Activated T-helper 2 cell treated with anti-CD3 and anti-CD28 coated beads, Interferon-gamma antibody, Interleukin-2, Interleukin-4, amounts not matched to agents 10 μg/mL and 5 μg/mL and 100 μg/mL, durations not matched to agents 14 hours and 24 hours and 36 hours (primary cell): ENCODE measurements at regions not wholly inside any gene's neighbourhood (a gene's known extent, or its start where the extent isn't known, plus 50 kb on each side); places are given as distances from the start of the nearest gene placed in this dataset.

ENCODE experiments used
- DNase-seq: peaks from one replicate; pipeline ENCODE4 v3.0.0; 2021; ENCODE audit warnings: low spot score
- H3K27ac Mint-ChIP-seq: one replicate; pipeline ENCODE4 v1.8.0; 2021; ENCODE audit warnings: mixed read lengths
- H3K27me3 Mint-ChIP-seq: one replicate; pipeline ENCODE4 v1.8.0; 2021; ENCODE audit warnings: low read depth, mixed read lengths
- H3K36me3 Mint-ChIP-seq: one replicate; pipeline ENCODE4 v1.8.0; 2021; ENCODE audit warnings: low read depth, mixed read lengths
- H3K4me1 Mint-ChIP-seq: one replicate; pipeline ENCODE4 v1.8.0; 2021; ENCODE audit warnings: low read depth, mixed read lengths
- H3K4me3 Mint-ChIP-seq: one replicate; pipeline ENCODE4 v1.8.0; 2021; ENCODE audit warnings: low read depth, mild to moderate bottlenecking, moderate library complexity, mixed read lengths
- H3K9me3 Mint-ChIP-seq: one replicate; pipeline ENCODE4 v1.8.0; 2021; ENCODE audit warnings: mixed read lengths
- intact Hi-C: fragments of 100-400 bp; cut with micrococcal nuclease; formaldehyde crosslinking; loops from one replicate; pipeline ENCODE4 v1.15.1; 2023

DNA sequence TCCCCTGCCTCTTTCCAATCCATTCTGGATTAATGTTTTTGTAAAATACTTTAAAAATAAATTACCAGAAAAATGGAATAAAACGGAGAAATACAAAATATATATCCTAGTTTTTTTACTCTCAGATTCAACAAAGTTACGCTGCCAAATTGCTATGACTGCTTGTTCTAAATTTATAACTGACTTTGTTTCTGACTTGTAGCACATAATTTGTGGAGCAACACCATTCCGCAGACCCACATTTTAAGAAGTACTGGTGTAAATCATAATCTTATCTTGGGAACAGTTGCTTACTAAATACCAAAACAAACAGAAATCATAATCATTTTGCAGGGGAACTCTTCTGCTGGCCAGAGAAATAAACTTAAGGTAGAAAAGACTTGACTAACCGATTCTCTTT, 339.4 kb upstream of the CBLB start:
- H3K27me3 Mint-ChIP-seq: no peaks in the 10 kb centered on the region
- no peak overlapping the region for H3K27ac Mint-ChIP-seq
- no peak overlapping the region for H3K4me3 Mint-ChIP-seq
- H3K4me1 Mint-ChIP-seq: peaks cover 60% of the 10 kb centered on the region
- intact Hi-C loops: loop anchor here (5.0 kb wide), 1 partner anchor 76 kb away; no protein-coding TSS in a partner anchor
- peaks cover 19% of the 10 kb centered on the region for H3K36me3 Mint-ChIP-seq
- H3K9me3 Mint-ChIP-seq: peaks cover 20% of the 10 kb centered on the region
- DNase-seq: no peak

DNA sequence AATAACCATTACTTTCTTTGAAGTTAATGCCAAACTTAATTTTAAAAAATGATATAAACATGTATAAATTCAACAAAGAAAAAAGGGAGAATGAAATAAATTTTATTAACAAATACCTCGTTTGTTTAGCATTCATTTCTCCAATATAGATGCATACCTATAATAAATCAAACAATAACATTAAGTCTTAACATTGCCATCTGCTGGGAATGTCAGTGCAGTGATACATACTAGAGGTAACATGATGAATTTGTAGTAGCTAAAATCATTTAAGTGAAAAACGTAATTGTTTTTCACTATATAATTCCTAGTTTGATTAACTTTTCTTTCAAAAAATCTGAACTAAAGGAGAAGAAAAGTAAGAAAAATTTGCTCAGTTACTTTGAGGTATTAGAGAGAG, 340.2 kb upstream of the CBLB start:
- DNase-seq: no peak
- Mint-ChIP-seq H3K9me3 (peaks cover 19% of the 10 kb centered on the region), H3K27me3 (no peaks in the 10 kb centered on the region), H3K4me1 (peaks cover 63% of the 10 kb centered on the region), H3K36me3 (peaks cover 18% of the 10 kb centered on the region), H3K27ac (no peak overlapping the region), H3K4me3 (no peak overlapping the region)
- intact Hi-C loops: loop anchor here (5.0 kb wide), 1 partner anchor 77 kb away; no protein-coding TSS in a partner anchor

DNA sequence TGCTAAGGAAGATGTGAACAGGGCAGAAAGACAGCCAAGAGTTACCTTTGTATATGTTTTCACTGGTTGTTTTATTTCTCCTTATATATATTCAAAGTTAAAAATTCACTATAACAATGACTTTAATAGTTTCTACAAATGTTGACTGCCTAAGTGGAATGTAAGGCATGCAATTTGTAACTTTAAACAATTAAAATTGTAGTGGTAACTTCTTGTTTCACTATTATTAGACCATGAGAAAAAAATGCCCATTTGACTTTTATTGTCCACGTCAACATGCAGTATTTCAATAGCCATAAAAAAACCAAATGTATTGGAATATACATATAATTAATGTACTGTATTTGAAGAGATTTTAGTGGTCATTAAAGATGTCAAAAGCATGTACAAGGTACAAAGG, 340.7 kb upstream of the CBLB start:
- Mint-ChIP-seq H3K27ac (no peak overlapping the region), H3K9me3 (peaks cover 17% of the 10 kb centered on the region), H3K36me3 (peaks cover 16% of the 10 kb centered on the region), H3K4me3 (no peak overlapping the region), H3K27me3 (no peaks in the 10 kb centered on the region), H3K4me1 (peaks cover 61% of the 10 kb centered on the region)
- no peak for DNase-seq
- intact Hi-C loops: loop anchor here (5.0 kb wide), 1 partner anchor 77 kb away; no protein-coding TSS in a partner anchor

DNA sequence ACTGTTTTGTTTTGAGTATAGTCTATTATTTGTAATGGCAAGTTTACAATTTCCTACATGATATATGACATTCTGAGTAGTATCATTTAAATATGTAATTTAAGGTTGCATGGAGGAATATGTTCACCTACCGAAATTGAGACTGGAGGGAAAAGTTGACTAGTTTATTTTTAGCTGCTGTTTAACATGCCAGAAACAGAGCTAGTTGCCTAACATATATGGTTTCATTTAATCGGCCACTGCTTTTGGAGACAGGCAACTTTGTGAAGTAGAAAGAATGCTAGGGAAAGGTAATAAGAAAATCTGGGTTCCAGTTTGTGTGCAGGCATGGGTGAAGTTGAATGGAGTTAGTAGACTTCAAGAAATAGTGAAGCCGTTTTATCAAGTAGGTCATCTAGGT, 342.1 kb upstream of the CBLB start:
- peak overlapping the region; percentile 13 for H3K4me3 Mint-ChIP-seq

DNA sequence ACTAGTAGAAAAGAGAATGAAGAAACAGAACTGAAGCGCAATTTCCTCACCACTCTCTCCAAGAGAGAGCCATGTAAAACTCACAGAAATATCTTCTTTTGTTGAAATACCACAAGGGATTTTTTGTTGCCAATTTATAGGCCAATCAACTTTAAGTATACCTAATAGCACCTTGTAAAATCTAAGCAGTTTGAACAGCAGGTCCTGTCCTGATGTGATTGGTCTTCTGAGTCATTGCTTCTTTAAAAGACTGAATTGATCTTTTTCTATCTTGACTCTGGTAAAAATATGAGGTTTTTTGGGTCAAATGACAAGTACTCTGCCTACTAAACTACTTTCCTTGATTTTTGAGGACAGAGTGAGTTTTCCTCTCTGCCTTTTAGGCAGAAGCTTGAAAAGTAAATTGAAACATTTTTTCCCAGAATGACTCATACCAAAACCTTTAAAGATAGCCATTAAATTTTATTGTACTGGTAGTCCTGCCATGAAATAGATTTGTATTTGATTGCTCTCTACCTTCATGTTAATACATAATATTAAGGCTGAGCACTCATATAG, 343.9 kb upstream of the CBLB start:
- DNase-seq: no peak
- Mint-ChIP-seq H3K9me3 (peaks cover 24% of the 10 kb centered on the region), H3K27me3 (no peaks in the 10 kb centered on the region), H3K36me3 (peaks cover 24% of the 10 kb centered on the region), H3K4me3 (no peak overlapping the region), H3K4me1 (peaks cover 54% of the 10 kb centered on the region), H3K27ac (no peak overlapping the region)
- intact Hi-C loops: loop anchor here (5.0 to 10.0 kb wide), 4 partner anchors 35 to 535 kb away; no protein-coding TSS in a partner anchor

More for the DNA sequence above, 342.1 kb upstream of the CBLB start:
- peak overlapping the region; percentile 74 for H3K27ac Mint-ChIP-seq
- peaks cover 17% of the 10 kb centered on the region for H3K9me3 Mint-ChIP-seq
- H3K27me3 Mint-ChIP-seq: no peaks in the 10 kb centered on the region
- peaks cover 64% of the 10 kb centered on the region for H3K4me1 Mint-ChIP-seq
- peaks cover 16% of the 10 kb centered on the region for H3K36me3 Mint-ChIP-seq
- DNase-seq: no peak
- intact Hi-C loops: loop anchor here (5.0 to 10.0 kb wide), 4 partner anchors 36 to 534 kb away; no protein-coding TSS in a partner anchor

DNA sequence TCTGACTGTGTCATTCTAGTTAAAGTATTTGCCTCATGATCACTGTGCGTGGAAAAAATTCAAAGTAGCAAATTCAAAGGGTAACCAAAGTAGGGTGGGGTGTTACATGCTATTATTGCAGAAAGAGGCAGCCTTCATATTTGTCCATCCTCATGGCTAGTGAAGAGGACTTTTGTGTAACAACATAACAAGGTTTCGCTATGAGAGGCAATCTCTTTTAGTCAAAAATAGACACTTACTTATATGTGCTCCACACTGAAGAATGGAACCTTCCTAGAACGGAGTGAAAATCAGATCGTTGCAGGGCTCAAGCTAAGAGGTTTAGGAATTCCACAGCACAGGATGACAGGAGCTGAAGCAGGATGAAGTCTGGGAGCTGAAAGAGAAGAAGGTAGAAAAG, 345.1 kb upstream of the CBLB start:
- intact Hi-C loops: loop anchor here (2.0 to 10.0 kb wide), 5 partner anchors 29 to 537 kb away; no protein-coding TSS in a partner anchor
- H3K27ac Mint-ChIP-seq: peak overlapping the region; percentile 78
- H3K4me3 Mint-ChIP-seq: peak overlapping the region; percentile 40
- peaks cover 51% of the 10 kb centered on the region for H3K4me1 Mint-ChIP-seq
- no peaks in the 10 kb centered on the region for H3K27me3 Mint-ChIP-seq
- no peak for DNase-seq
- H3K36me3 Mint-ChIP-seq: peaks cover 31% of the 10 kb centered on the region
- peaks cover 32% of the 10 kb centered on the region for H3K9me3 Mint-ChIP-seq

DNA sequence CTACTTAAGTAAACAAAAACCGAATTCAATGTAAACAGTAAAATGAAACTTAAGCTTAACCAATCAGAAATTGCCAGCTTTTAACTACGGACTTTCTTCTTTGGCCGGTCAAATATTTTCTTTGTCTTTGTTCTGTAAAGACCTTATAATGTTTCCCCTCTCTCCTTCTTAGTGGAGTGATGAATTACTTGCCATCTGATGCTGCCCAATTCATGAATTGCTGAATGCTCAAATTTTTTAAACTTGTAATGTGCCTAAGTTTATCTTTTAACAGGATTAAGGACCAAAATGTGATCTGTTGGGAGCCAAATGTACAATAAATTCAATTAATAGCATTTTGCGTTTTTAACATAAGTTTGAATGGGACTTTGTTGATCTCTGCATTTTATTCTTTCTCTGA, 345.8 kb upstream of the CBLB start:
- intact Hi-C loops: loop anchor here (1.0 to 10.0 kb wide), 11 partner anchors 8 to 537 kb away; no protein-coding TSS in a partner anchor
- H3K27me3 Mint-ChIP-seq: no peaks in the 10 kb centered on the region
- peaks cover 39% of the 10 kb centered on the region for H3K9me3 Mint-ChIP-seq
- H3K27ac Mint-ChIP-seq: peak overlapping the region; percentile 79
- DNase-seq: no peak
- peak overlapping the region; percentile 19 for H3K4me3 Mint-ChIP-seq
- H3K4me1 Mint-ChIP-seq: peaks cover 47% of the 10 kb centered on the region
- peaks cover 38% of the 10 kb centered on the region for H3K36me3 Mint-ChIP-seq

DNA sequence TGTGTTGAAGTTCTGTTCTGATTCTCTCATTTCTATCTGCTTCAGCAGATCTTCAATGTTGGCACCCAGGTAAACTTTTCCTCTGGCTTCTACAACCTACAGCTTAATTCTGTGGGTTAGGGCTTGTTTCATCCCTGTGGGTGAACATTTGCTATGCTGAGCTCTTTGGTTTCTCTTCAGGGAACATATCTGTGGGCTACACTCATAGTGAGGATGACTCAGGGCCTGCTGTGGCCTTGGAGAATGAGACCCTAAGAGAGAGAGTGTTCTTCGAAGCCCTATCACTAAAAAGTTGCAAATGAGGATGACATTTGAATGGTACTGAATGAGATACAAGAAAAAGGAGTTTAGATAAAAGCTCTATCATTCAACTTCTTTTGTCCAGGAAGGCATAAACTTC, 346.2 kb upstream of the CBLB start:
- Mint-ChIP-seq H3K4me1 (peaks cover 47% of the 10 kb centered on the region), H3K36me3 (peaks cover 42% of the 10 kb centered on the region), H3K4me3 (peak overlapping the region; percentile 19), H3K27me3 (no peaks in the 10 kb centered on the region), H3K9me3 (peaks cover 43% of the 10 kb centered on the region), H3K27ac (peak overlapping the region; percentile 79)
- intact Hi-C loops: loop anchor here (1.0 to 10.0 kb wide), 9 partner anchors 9 to 392 kb away; no protein-coding TSS in a partner anchor
- no peak for DNase-seq

DNA sequence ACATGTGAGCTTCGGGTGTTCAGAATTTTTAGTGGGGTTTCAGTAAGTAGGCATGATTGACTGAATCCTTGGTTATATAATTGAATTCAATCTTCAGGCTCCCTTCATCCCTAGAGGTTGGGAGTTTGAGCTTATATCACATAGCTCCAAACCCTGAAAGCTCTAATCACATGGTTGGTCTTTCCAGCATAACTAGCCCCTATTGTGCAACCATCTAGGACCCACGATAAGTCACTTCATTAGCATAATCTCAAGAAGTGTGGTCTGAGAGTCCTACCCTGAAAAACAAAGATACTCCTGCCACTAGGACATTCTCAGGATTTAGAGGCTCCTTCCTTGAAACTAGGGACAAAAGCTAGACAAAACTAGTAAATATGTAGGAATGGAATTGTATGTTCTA, 348.9 kb upstream of the CBLB start:
- H3K27me3 Mint-ChIP-seq: no peaks in the 10 kb centered on the region
- H3K9me3 Mint-ChIP-seq: peaks cover 66% of the 10 kb centered on the region
- H3K36me3 Mint-ChIP-seq: peaks cover 69% of the 10 kb centered on the region
- H3K4me3 Mint-ChIP-seq: no peak overlapping the region
- no peak for DNase-seq
- H3K4me1 Mint-ChIP-seq: peaks cover 32% of the 10 kb centered on the region
- intact Hi-C loops: loop anchor here (5.0 to 10.0 kb wide), 4 partner anchors 203 to 390 kb away; no protein-coding TSS in a partner anchor
- no peak overlapping the region for H3K27ac Mint-ChIP-seq

DNA sequence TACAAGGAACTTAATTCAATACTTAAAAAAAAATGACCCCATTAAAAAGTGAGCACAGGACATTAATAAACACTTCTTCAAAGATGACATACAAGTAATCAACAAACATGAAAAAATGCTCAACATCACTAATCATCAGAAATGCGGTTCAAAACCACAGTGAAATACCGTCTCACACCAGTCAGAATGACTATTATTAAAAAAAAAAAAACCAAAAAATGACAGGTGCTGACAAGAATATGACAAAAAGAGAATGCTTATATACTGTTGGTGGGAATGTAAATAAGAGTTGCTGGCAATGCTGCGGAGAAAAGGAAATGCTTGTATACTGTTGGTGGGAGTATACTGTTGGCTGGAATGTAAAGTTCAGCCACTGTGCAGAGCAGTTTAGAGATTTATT, 358.3 kb upstream of the CBLB start:
- no peak overlapping the region for H3K27ac Mint-ChIP-seq

DNA sequence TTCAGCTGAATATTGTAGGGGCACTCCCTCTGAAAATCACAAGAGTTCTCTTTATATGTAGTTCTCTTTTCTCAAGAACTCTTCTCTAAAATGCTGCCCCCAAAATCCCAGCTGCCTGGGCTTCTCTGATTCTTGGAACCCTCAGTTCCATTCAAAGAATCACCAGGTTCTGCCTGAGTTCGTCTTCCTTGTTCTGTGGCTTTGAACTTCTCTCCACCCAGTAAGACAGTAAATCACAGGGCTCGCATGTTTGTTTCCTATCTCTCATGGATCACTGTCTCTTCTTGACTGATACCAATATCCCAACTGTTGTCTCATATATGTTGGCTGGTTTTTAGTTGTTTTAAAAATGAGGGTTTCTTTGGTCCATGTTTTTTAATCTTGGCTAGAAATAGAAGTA, 359.5 kb upstream of the CBLB start:
- Mint-ChIP-seq H3K27me3 (no peaks in the 10 kb centered on the region), H3K4me1 (peaks cover 38% of the 10 kb centered on the region), H3K9me3 (peaks cover 43% of the 10 kb centered on the region), H3K36me3 (peaks cover 62% of the 10 kb centered on the region), H3K27ac (peak overlapping the region; percentile 55), H3K4me3 (no peak overlapping the region)
- DNase-seq: no peak
- intact Hi-C loops: no loop called here

More for the DNA sequence above, 358.3 kb upstream of the CBLB start:
- peaks cover 43% of the 10 kb centered on the region for H3K9me3 Mint-ChIP-seq
- no peak for DNase-seq
- peaks cover 27% of the 10 kb centered on the region for H3K4me1 Mint-ChIP-seq
- no peak overlapping the region for H3K4me3 Mint-ChIP-seq
- intact Hi-C loops: no loop called here
- H3K27me3 Mint-ChIP-seq: no peaks in the 10 kb centered on the region
- H3K36me3 Mint-ChIP-seq: peaks cover 62% of the 10 kb centered on the region

DNA sequence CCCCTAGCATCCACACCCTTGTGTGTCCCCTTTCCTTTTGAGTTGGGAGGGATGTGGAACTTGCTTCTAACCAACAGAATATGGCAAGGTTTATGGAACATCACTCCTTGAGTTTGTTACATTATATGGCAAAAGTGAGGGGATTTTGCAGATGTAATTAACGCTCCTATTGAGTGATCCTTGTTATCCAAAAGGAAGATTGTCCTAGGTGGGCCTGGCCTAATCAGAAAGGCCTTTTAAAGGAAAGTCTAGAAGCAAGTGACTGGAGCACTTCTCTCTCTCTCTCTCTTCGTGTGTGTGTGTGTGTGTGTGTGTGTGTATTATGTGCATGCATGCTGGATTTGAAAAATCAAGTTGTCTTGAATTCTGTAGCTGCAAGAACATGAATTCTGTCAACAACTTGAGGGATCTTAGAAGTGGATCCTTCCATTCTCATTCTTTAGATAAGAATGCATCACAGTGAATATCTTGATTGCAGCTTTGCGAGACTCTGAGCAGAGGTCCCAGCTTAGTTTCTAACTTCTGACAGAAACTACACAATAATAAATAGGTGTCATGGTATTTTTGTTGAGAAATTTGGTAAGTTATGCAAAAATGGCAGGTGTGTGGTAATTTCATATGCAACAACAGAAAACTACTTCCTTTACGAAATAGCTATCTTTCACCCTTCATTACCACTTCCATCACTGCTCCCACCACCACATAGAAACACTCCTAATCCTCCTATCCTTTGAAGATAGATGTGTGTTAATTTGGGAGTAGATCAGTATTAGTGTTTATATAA, 360.9 kb upstream of the CBLB start:
- intact Hi-C loops: no loop called here
- Mint-ChIP-seq H3K4me1 (peaks cover 42% of the 10 kb centered on the region), H3K9me3 (peaks cover 40% of the 10 kb centered on the region), H3K36me3 (peaks cover 59% of the 10 kb centered on the region), H3K27ac (peak overlapping the region; percentile 71), H3K4me3 (no peak overlapping the region), H3K27me3 (no peaks in the 10 kb centered on the region)
- no peak for DNase-seq

DNA sequence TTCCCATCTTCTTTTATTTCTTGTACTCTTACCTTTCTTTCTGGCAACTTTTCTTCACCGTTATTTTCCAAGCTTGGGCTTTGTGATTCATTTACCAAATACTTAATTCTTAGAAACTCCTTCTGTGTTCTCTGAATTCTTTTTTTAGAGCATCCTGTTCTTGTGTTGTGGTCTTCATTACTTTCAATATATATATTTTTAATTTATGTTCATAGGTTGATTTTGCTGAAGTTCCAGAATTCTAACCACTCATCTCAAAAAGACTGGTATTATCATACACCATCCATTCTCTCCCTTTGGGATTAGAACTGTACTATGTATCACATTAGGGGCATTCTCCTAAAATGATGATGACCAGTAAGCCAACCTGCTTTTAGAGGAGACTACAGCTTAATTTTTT, 362.3 kb upstream of the CBLB start:
- H3K9me3 Mint-ChIP-seq: peaks cover 48% of the 10 kb centered on the region
- intact Hi-C loops: loop anchor here (1.0 kb wide), 2 partner anchors 16 to 102 kb away; no protein-coding TSS in a partner anchor
- peaks cover 55% of the 10 kb centered on the region for H3K36me3 Mint-ChIP-seq
- H3K27ac Mint-ChIP-seq: peak overlapping the region; percentile 94
- no peak for DNase-seq
- no peaks in the 10 kb centered on the region for H3K27me3 Mint-ChIP-seq
- H3K4me1 Mint-ChIP-seq: peaks cover 43% of the 10 kb centered on the region
- peak overlapping the region; percentile 58 for H3K4me3 Mint-ChIP-seq
